Thoracic aorta (tissue), 2 donors: ENCODE measurements at regions not wholly inside any gene's neighbourhood (a gene's known extent, or its start where the extent isn't known, plus 50 kb on each side); places are given as distances from the start of the nearest gene placed in this dataset.

Experiments used
- ATAC-seq: fragments of 150-250 bp; one replicate; pipeline ENCODE4 v1.8.0; 2017; ENCODE audit warnings: low read depth; ENCODE audit not compliant: insufficient number of reproducible peaks, low FRiP score
- DNase-seq: peaks from one replicate; pipeline ENCODE4 v3.0.0-alpha.2; 2020; ENCODE audit warnings: low spot score
- H3K27ac ChIP-seq, 2 donors: fragments of 200-600 bp; sonication (generic); 1 replicate in 1 of 2; 2 replicates in 1 of 2; pipeline ENCODE4 v1.5.1; 2016; ENCODE audit warnings: mild to moderate bottlenecking in 2 of 2, moderate library complexity in 2 of 2
- H3K27me3 ChIP-seq: fragments of 200-600 bp; sonication (generic); replicated peaks from 2 replicates; pipeline ENCODE4 v1.6.0; 2016; ENCODE audit warnings: mild to moderate bottlenecking; ENCODE audit not compliant: insufficient read depth
- H3K36me3 ChIP-seq: fragments of 200-600 bp; sonication (generic); one replicate; pipeline ENCODE4 v1.5.1; 2016
- H3K4me1 ChIP-seq, 2 donors: fragments of 200-600 bp; sonication (generic); 1 replicate in 1 of 2; 2 replicates in 1 of 2; pipeline versions ENCODE4 v1.5.1 to v1.6.0; 2016; ENCODE audit warnings: low read depth in 2 of 2, mild to moderate bottlenecking in 1 of 2; ENCODE audit not compliant: control insufficient read depth in 1 of 2
- H3K4me3 ChIP-seq: fragments of 200-600 bp; sonication (generic); 2 replicates; pipeline ENCODE4 v1.5.1; 2016; ENCODE audit warnings: mild to moderate bottlenecking
- H3K9me3 ChIP-seq: fragments of 200-600 bp; sonication (generic); 2 replicates; pipeline ENCODE4 v1.5.1; 2016
- CTCF ChIP-seq: fragments of 200-600 bp; sonication (generic); IDR thresholded peaks from one replicate; pipeline ENCODE4 v1.5.1; 2019; ENCODE audit warnings: antibody characterized with exemption

- ATAC-seq (no peak), DNase-seq (no peak)
- Histone ChIP-seq H3K36me3 (no peaks in the 10 kb centered on the region), H3K27ac (no peak overlapping the region), H3K4me3 (no peak overlapping the region), H3K9me3 (no peaks in the 10 kb centered on the region), H3K27me3 (no peaks in the 10 kb centered on the region), H3K4me1 (no peaks in the 10 kb centered on the region)
- TF ChIP-seq CTCF = no peak
Observed at GRCh38 chr20:58094160-58094559, 134.3 kb downstream of the ANKRD60 start.

GRCh38 chr20:58092871-58093270, 135.6 kb downstream of the ANKRD60 start:
- no peak for ATAC-seq
- H3K36me3 ChIP-seq = no peaks in the 10 kb centered on the region
- no peaks in the 10 kb centered on the region for H3K4me1 ChIP-seq
- H3K27ac ChIP-seq = no peak overlapping the region
- no peak for DNase-seq
- no peaks in the 10 kb centered on the region for H3K9me3 ChIP-seq
- H3K4me3 ChIP-seq = no peak overlapping the region
- no peaks in the 10 kb centered on the region for H3K27me3 ChIP-seq
- no peak for TF ChIP-seq CTCF

- ATAC-seq = no peak
- TF ChIP-seq CTCF = no peak
- no peak overlapping the region for H3K27ac ChIP-seq
- H3K36me3 ChIP-seq = no peaks in the 10 kb centered on the region
- DNase-seq = no peak
- peaks cover 0 to 2% of the 10 kb centered on the region in 2 donors for H3K4me1 ChIP-seq
- H3K27me3 ChIP-seq = no peaks in the 10 kb centered on the region
- no peak overlapping the region for H3K4me3 ChIP-seq
- no peaks in the 10 kb centered on the region for H3K9me3 ChIP-seq
Observed at GRCh38 chr20:58092353-58092752, 136.1 kb downstream of the ANKRD60 start.

GRCh38 chr20:58091810-58092209, 136.6 kb downstream of the ANKRD60 start:
- H3K4me1 ChIP-seq = peaks cover 0 to 3% of the 10 kb centered on the region in 2 donors
- no peaks in the 10 kb centered on the region for H3K27me3 ChIP-seq
- no peaks in the 10 kb centered on the region for H3K9me3 ChIP-seq
- ATAC-seq (no peak), DNase-seq (no peak)
- no peak overlapping the region for H3K27ac ChIP-seq
- no peak for TF ChIP-seq CTCF
- no peak overlapping the region for H3K4me3 ChIP-seq
- H3K36me3 ChIP-seq = no peaks in the 10 kb centered on the region

- H3K27ac ChIP-seq = no peak overlapping the region
- peaks cover 0 to 3% of the 10 kb centered on the region in 2 donors for H3K4me1 ChIP-seq
- no peaks in the 10 kb centered on the region for H3K36me3 ChIP-seq
- H3K4me3 ChIP-seq = no peak overlapping the region
- no peak for TF ChIP-seq CTCF
- ATAC-seq = no peak
- no peaks in the 10 kb centered on the region for H3K27me3 ChIP-seq
- DNase-seq = no peak
- H3K9me3 ChIP-seq = no peaks in the 10 kb centered on the region
Observed at GRCh38 chr20:58090161-58090560, 138.3 kb downstream of the ANKRD60 start.
